Right atrium auricular region (tissue), 2 donors: ENCODE measurements at regions not wholly inside any gene's neighbourhood (a gene's known extent, or its start where the extent isn't known, plus 50 kb on each side); places are given as distances from the start of the nearest gene placed in this dataset.

Experiments
- DNase-seq: peaks from one replicate; pipeline ENCODE4 v3.0.0-alpha.2; 2019; ENCODE audit warnings: low spot score
- H3K27ac ChIP-seq, 2 donors: fragments of 200-600 bp; sonication (generic); 1 replicate in 1 of 2; 2 replicates in 1 of 2; pipeline ENCODE4 v1.5.1; 2016 to 2019
- H3K27me3 ChIP-seq, 2 donors: fragments of 200-600 bp; sonication (generic); one replicate each; pipeline versions ENCODE4 v1.5.1 to v1.6.0; 2017 to 2019
- H3K36me3 ChIP-seq: fragments of 200-600 bp; sonication (generic); one replicate; pipeline ENCODE4 v1.5.1; 2016
- H3K4me1 ChIP-seq, 2 donors: fragments of 200-600 bp; sonication (generic); one replicate each; pipeline versions ENCODE4 v1.5.1 to v1.6.0; 2017 to 2019
- H3K4me3 ChIP-seq, 2 donors: fragments of 200-600 bp; sonication (generic); 1 replicate in 1 of 2; 2 replicates in 1 of 2; pipeline ENCODE4 v1.5.1; 2017 to 2019; ENCODE audit warnings: mild to moderate bottlenecking in 1 of 2, moderate library complexity in 1 of 2
- H3K9me3 ChIP-seq, 2 donors: fragments of 200-600 bp; sonication (generic); one replicate each; pipeline ENCODE4 v1.5.1; 2019
- TF ChIP-seq, protein P1 (sequence below), 2 donors: fragments of 200-600 bp; sonication (generic); IDR thresholded peaks; one replicate each; pipeline ENCODE4 v1.5.1; 2019; ENCODE audit warnings: antibody characterized with exemption in 2 of 2

DNA sequence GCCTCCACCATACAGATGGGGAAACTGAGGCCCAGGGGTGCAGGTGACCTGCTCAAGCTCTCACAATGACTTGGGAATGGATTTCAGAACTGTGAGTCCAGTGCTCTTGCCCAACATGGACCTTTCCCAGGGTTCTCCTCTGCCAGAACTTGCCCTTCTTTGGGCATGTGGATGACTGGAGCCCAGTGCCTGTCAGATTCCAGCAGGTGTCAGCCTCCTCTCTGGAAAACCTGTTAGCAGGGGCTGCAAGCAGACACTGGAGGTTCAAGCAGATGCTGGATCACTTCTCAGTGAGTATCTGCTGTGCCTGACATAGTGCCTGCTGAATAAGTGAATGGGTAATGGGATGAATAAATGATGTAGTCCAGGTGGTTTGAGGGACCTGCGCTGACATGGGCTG is 314.2 kb upstream of the POU3F1 start:
- TF ChIP-seq, protein P1, sequence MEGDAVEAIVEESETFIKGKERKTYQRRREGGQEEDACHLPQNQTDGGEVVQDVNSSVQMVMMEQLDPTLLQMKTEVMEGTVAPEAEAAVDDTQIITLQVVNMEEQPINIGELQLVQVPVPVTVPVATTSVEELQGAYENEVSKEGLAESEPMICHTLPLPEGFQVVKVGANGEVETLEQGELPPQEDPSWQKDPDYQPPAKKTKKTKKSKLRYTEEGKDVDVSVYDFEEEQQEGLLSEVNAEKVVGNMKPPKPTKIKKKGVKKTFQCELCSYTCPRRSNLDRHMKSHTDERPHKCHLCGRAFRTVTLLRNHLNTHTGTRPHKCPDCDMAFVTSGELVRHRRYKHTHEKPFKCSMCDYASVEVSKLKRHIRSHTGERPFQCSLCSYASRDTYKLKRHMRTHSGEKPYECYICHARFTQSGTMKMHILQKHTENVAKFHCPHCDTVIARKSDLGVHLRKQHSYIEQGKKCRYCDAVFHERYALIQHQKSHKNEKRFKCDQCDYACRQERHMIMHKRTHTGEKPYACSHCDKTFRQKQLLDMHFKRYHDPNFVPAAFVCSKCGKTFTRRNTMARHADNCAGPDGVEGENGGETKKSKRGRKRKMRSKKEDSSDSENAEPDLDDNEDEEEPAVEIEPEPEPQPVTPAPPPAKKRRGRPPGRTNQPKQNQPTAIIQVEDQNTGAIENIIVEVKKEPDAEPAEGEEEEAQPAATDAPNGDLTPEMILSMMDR (IDR thresholded peaks at IDR 0.05), result no peak
- Histone ChIP-seq H3K36me3 (no peaks in the 10 kb centered on the region), H3K9me3 (no peaks in the 10 kb centered on the region), H3K4me1 (no peaks in the 10 kb centered on the region), H3K27ac (no peak overlapping the region), H3K4me3 (no peak overlapping the region), H3K27me3 (no peaks in the 10 kb centered on the region)
- DNase-seq, result no peak

DNA sequence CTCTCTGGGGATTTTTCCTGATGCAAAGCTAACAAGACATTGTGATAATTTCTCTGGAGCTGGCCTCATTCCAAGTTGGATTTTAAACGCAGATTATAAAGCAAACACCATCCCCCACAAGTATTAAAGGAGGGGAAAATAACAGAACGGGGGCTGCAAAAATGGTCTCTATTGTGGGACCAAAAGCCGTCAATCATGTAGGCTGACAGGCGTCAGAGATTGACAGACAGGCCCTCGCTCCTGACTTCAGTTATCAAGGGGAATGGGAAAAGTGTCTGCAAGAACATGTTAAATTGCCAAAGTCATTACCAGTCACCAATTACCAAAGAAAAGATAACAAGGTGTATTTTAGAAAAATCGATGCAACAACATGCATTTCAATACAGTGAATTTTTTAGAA is 307.4 kb upstream of the POU3F1 start:
- Histone ChIP-seq H3K27ac (no peak overlapping the region), H3K36me3 (no peaks in the 10 kb centered on the region), H3K4me3 (no peak overlapping the region), H3K27me3 (no peaks in the 10 kb centered on the region), H3K9me3 (no peaks in the 10 kb centered on the region), H3K4me1 (no peaks in the 10 kb centered on the region)
- DNase-seq, result no peak
- TF ChIP-seq, protein P1 (IDR thresholded peaks at IDR 0.05), result no peak

GRCh38 chr1:38352869-38353268 is 306.3 kb upstream of the POU3F1 start:
- no peaks in the 10 kb centered on the region for H3K27me3 ChIP-seq
- peaks cover 0 to 6% of the 10 kb centered on the region in 2 donors for H3K9me3 ChIP-seq
- TF ChIP-seq, protein P1 (IDR thresholded peaks at IDR 0.05), result no peak

GRCh38 chr1:38347446-38348175 is 301.0 kb upstream of the POU3F1 start:
- no peaks in the 10 kb centered on the region for H3K36me3 ChIP-seq
- TF ChIP-seq, protein P1 (IDR thresholded peaks at IDR 0.05), result no peak

More at GRCh38 chr1:38352869-38353268, 306.3 kb upstream of the POU3F1 start:
- Histone ChIP-seq H3K4me1 (no peaks in the 10 kb centered on the region), H3K36me3 (no peaks in the 10 kb centered on the region), H3K27ac (no peak overlapping the region), H3K4me3 (no peak overlapping the region)
- no peak for DNase-seq

DNA sequence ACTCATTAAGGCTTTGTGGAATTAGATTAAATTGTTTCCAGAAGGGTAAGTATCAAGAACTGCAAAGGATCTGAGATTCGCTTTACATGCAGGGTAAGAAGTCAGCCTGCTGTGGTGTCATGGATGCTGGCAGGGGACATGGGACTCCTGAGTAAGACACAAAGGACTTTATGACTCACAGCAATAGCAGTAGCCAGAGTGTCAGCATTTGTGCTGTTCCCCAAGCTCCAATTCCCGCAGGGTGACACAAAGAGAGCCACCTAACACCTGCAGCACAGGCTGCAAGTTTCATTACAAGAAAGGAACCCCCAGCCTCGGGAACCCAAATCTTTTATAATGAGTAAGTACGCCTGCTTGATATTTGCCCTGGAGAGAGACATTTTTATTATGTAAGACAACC is 298.1 kb upstream of the POU3F1 start:
- Histone ChIP-seq H3K9me3 (peaks cover 0 to 23% of the 10 kb centered on the region in 2 donors), H3K27me3 (no peaks in the 10 kb centered on the region), H3K4me3 (no peak overlapping the region), H3K36me3 (no peaks in the 10 kb centered on the region), H3K4me1 (no peaks in the 10 kb centered on the region), H3K27ac (no peak overlapping the region)
- TF ChIP-seq, protein P1 (IDR thresholded peaks at IDR 0.05), result no peak
- DNase-seq, result no peak

More at GRCh38 chr1:38347446-38348175, 301.0 kb upstream of the POU3F1 start:
- Histone ChIP-seq H3K9me3 (peaks cover 0 to 23% of the 10 kb centered on the region in 2 donors), H3K4me3 (no peak overlapping the region), H3K27me3 (no peaks in the 10 kb centered on the region), H3K4me1 (no peaks in the 10 kb centered on the region), H3K27ac (no peak overlapping the region)
- DNase-seq, result no peak

DNA sequence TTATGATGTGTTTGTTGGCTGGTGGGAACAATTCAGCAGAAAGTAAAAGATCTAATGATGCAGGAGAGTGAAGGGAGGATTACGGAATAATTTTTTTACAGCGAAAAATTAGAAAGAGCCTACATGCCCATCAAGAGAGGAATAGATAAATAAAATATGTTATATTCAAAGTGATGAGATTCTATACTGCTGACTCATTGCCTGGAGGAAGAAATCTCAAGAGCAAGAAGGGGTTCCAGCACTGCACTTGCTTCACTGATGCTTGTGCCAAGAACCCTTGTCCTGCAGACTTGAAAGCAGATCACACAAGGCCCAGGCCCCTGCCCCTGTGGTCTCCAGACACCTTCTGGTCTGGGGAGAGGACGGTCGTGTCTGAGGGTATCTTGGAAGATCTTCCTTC is 295.1 kb upstream of the POU3F1 start:
- no peak overlapping the region for H3K27ac ChIP-seq
- H3K9me3 ChIP-seq, result peaks cover 0 to 9% of the 10 kb centered on the region in 2 donors
- no peaks in the 10 kb centered on the region for H3K27me3 ChIP-seq
- TF ChIP-seq, protein P1 (IDR thresholded peaks at IDR 0.05), result no peak
- no peak overlapping the region for H3K4me3 ChIP-seq
- no peaks in the 10 kb centered on the region for H3K36me3 ChIP-seq
- no peaks in the 10 kb centered on the region for H3K4me1 ChIP-seq
- DNase-seq, result no peak
